Mesenchymal stem cell (in vitro differentiated cells and primary cell): ENCODE measurements at regions not wholly inside any gene's neighbourhood (a gene's known extent, or its start where the extent isn't known, plus 50 kb on each side); places are given as distances from the start of the nearest gene placed in this dataset.

ENCODE experiments used
- DNase-seq: peaks from one replicate; pipeline ENCODE4 v3.0.0-alpha.2; 2013
- H2AFZ ChIP-seq: one replicate; pipeline ENCODE4 v1.6.1; 2013; ENCODE audit warnings: low read depth, mild to moderate bottlenecking, control low read depth, inconsistent platforms, low read length, moderate library complexity
- H2AK5ac ChIP-seq: 2 replicates; pipeline ENCODE4 v1.6.1; 2013; ENCODE audit warnings: low read length, moderate library complexity, mild to moderate bottlenecking, inconsistent platforms; ENCODE audit not compliant: severe bottlenecking
- H2BK120ac ChIP-seq: one replicate; pipeline ENCODE4 v1.6.1; 2013; ENCODE audit warnings: low read depth, mild to moderate bottlenecking, inconsistent platforms, low read length, moderate library complexity
- H2BK12ac ChIP-seq, 2 experiments: one replicate each; pipeline ENCODE4 v1.6.1; 2013; ENCODE audit warnings: inconsistent platforms in 2 of 2, low read length in 2 of 2, mild to moderate bottlenecking in 2 of 2, moderate library complexity in 2 of 2, control low read depth in 1 of 2
- H2BK15ac ChIP-seq: one replicate; pipeline ENCODE4 v1.6.1; 2013; ENCODE audit warnings: mild to moderate bottlenecking, low read depth, inconsistent platforms; ENCODE audit not compliant: poor library complexity, severe bottlenecking
- H2BK5ac ChIP-seq: 2 replicates; pipeline ENCODE4 v1.6.1; 2013; ENCODE audit warnings: low read depth, mild to moderate bottlenecking, low read length, control low read depth, inconsistent platforms; ENCODE audit not compliant: poor library complexity, severe bottlenecking
- H3K14ac ChIP-seq, 2 experiments: one replicate each; pipeline ENCODE4 v1.6.1; 2013; ENCODE audit warnings: inconsistent platforms in 2 of 2, low read length in 2 of 2, control low read depth in 1 of 2, mild to moderate bottlenecking in 1 of 2, moderate library complexity in 1 of 2
- H3K18ac ChIP-seq, 2 experiments: one replicate each; pipeline ENCODE4 v1.6.1; 2013; ENCODE audit warnings: inconsistent platforms in 2 of 2, low read length in 2 of 2, control low read depth in 1 of 2, low read depth in 1 of 2, mild to moderate bottlenecking in 1 of 2
- H3K23ac ChIP-seq, 2 experiments: one replicate each; pipeline ENCODE4 v1.6.1; 2013; ENCODE audit warnings: inconsistent platforms in 2 of 2, low read length in 2 of 2, mild to moderate bottlenecking in 2 of 2, moderate library complexity in 2 of 2, control low read depth in 1 of 2
- H3K27ac ChIP-seq: 2 replicates; pipeline ENCODE4 v1.5.1; 2013; ENCODE audit warnings: mild to moderate bottlenecking, moderate library complexity, low read length, control low read depth, inconsistent platforms; ENCODE audit not compliant: poor library complexity, severe bottlenecking
- H3K27me3 ChIP-seq, 2 experiments: 2 replicates each; pipeline versions ENCODE4 v1.6.1 to v1.7.0; 2013; ENCODE audit warnings: low read length in 2 of 2, mild to moderate bottlenecking in 2 of 2, moderate library complexity in 2 of 2, control low read depth in 1 of 2, inconsistent platforms in 1 of 2; ENCODE audit not compliant: control insufficient read depth in 1 of 2, insufficient read depth in 1 of 2
- H3K36me3 ChIP-seq, 2 experiments: 2 replicates each; pipeline versions ENCODE4 v1.6.1 to v1.7.0; 2013; ENCODE audit warnings: low read length in 2 of 2, control low read depth in 1 of 2, inconsistent platforms in 1 of 2, low read depth in 1 of 2, mild to moderate bottlenecking in 1 of 2; ENCODE audit not compliant: insufficient read depth in 2 of 2, control insufficient read depth in 1 of 2
- H3K4ac ChIP-seq, 2 experiments: one replicate each; pipeline ENCODE4 v1.6.1; 2013; ENCODE audit warnings: inconsistent platforms in 2 of 2, low read length in 2 of 2, mild to moderate bottlenecking in 2 of 2, moderate library complexity in 2 of 2, control low read depth in 1 of 2, low read depth in 1 of 2
- H3K4me1 ChIP-seq: 2 replicates; pipeline ENCODE4 v1.6.1; 2013; ENCODE audit warnings: low read depth, low read length, control low read depth; ENCODE audit not compliant: control insufficient read depth, insufficient read depth
- H3K4me2 ChIP-seq: 2 replicates; pipeline ENCODE4 v1.6.1; 2013; ENCODE audit warnings: low read length, mild to moderate bottlenecking, inconsistent platforms; ENCODE audit not compliant: poor library complexity, severe bottlenecking
- H3K4me3 ChIP-seq, 2 experiments: 2 replicates each; pipeline versions ENCODE4 v1.5.1 to v1.7.0; 2013; ENCODE audit warnings: low read length in 2 of 2, mild to moderate bottlenecking in 2 of 2, control low read depth in 1 of 2, low read depth in 1 of 2; ENCODE audit not compliant: insufficient read depth in 1 of 2
- H3K79me1 ChIP-seq: replicated peaks from 2 replicates; pipeline ENCODE4 v1.6.1; 2013; ENCODE audit warnings: mild to moderate bottlenecking, control low read depth, low read length, inconsistent platforms; ENCODE audit not compliant: poor library complexity, severe bottlenecking
- H3K9ac ChIP-seq: 2 replicates; pipeline ENCODE4 v1.7.0; 2013; ENCODE audit warnings: mild to moderate bottlenecking, low read length, moderate library complexity
- H3K9me3 ChIP-seq: 2 replicates; pipeline ENCODE4 v1.7.0; 2013; ENCODE audit warnings: mild to moderate bottlenecking, low read length; ENCODE audit not compliant: control insufficient read depth
- H4K8ac ChIP-seq: one replicate; pipeline ENCODE4 v1.6.1; 2013; ENCODE audit warnings: inconsistent platforms, mild to moderate bottlenecking, low read length, moderate library complexity
- H4K91ac ChIP-seq: one replicate; pipeline ENCODE4 v1.6.1; 2013; ENCODE audit warnings: mild to moderate bottlenecking, low read length, inconsistent platforms
- WGBS: methylation state at CpG from one replicate; pipeline ENCODE4 v1.1.7; 2013; ENCODE audit warnings: mixed read lengths; 5-methylcytosine and 5-hydroxymethylcytosine counted together

GRCh38 chr12:90023207-90023900 is 314.7 kb upstream of the ATP2B1 start:
- 100% methylated on average over 1 of the region's 1 CpG for WGBS
- DNase-seq: no peak
- H4K91ac ChIP-seq: no peak overlapping the region
- no peak overlapping the region for H3K4me2 ChIP-seq
- H3K9ac ChIP-seq: no peak overlapping the region
- no peak overlapping the region for H3K23ac ChIP-seq
- H2BK12ac ChIP-seq: peak overlapping the region in 1 of 2 experiments; percentile 29
- H2BK15ac ChIP-seq: no peak overlapping the region
- H4K8ac ChIP-seq: no peak overlapping the region
- H3K4ac ChIP-seq: peak overlapping the region in 1 of 2 experiments; percentile 27
- no peak overlapping the region for H3K14ac ChIP-seq
- H2BK120ac ChIP-seq: no peak overlapping the region
- H2BK5ac ChIP-seq: no peak overlapping the region
- no peaks in the 10 kb centered on the region for H3K27me3 ChIP-seq
- H2AFZ ChIP-seq: no peak overlapping the region
- no peaks in the 10 kb centered on the region for H3K36me3 ChIP-seq
- H3K4me1 ChIP-seq: no peaks in the 10 kb centered on the region
- no peak overlapping the region for H3K27ac ChIP-seq
- H3K18ac ChIP-seq: no peak overlapping the region
- no peak overlapping the region for H2AK5ac ChIP-seq
- no peaks in the 10 kb centered on the region for H3K9me3 ChIP-seq
- H3K79me1 ChIP-seq: no peaks in the 10 kb centered on the region
- H3K4me3 ChIP-seq: no peak overlapping the region

DNA sequence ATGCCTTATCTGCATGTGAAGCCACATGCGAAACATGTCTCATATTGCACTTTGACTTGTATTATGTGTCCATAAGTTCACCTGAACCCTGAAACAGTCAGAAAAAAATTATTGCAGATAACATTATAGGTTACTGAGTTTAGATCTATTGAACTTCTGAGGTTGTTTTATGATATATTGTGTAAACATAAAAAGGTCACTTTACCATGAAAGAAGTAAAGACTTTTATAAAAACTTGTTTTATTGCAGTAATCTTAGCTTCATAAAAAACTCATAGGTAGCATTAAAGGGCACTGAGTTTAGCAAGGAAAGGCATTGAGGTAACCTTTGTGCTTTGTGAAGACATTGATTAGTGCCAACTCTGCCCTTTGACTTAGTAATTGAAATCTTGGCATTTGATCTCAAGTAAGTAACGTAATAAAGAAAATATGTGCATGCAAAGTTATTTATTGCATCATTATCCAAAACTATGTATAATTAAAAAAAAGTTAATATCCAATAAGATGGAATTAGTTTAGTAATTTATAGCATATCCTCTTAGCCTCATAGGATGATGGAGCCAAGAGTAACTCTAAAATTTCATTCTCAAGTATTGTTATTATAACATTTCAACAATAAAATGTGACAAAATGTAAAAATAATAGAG is 313.3 kb upstream of the ATP2B1 start:
- Histone ChIP-seq H3K14ac (no peak overlapping the region), H3K18ac (no peak overlapping the region), H3K36me3 (no peaks in the 10 kb centered on the region), H4K8ac (no peak overlapping the region), H2AFZ (no peak overlapping the region), H2BK12ac (no peak overlapping the region), H3K4me2 (no peak overlapping the region), H3K4me1 (no peaks in the 10 kb centered on the region), H2AK5ac (no peak overlapping the region), H2BK15ac (no peak overlapping the region), H3K4ac (no peak overlapping the region), H3K79me1 (no peaks in the 10 kb centered on the region), H3K4me3 (no peak overlapping the region), H3K23ac (no peak overlapping the region), H3K9me3 (no peaks in the 10 kb centered on the region), H3K9ac (no peak overlapping the region), H3K27me3 (no peaks in the 10 kb centered on the region), H2BK5ac (no peak overlapping the region), H3K27ac (no peak overlapping the region), H2BK120ac (no peak overlapping the region), H4K91ac (no peak overlapping the region)
- DNase-seq: no peak
- WGBS: 100% methylated on average over 1 of the region's 2 CpGs

DNA sequence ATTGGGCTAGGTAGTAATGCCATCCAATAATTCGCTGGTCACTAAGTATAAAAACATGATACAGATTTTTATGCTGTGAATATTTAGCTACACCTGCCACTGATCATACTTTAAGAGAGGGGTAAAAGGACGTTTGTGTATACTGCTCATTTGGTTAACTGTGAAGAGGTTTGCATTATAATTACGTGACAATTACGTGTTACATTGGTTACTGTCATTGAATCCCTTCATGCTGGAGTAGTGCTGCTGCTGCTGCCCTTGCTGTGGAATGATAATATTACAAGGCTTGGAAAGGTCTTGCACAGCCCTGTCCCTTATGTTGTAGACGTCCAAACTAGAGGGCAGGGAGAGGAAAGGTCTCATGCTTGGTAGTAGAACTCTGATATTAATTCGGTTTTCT is 312.2 kb upstream of the ATP2B1 start:
- H3K4me1 ChIP-seq: no peaks in the 10 kb centered on the region
- no peaks in the 10 kb centered on the region for H3K79me1 ChIP-seq
- H3K27ac ChIP-seq: no peak overlapping the region
- H3K23ac ChIP-seq: no peak overlapping the region
- H3K18ac ChIP-seq: no peak overlapping the region
- no peak overlapping the region for H2BK120ac ChIP-seq
- H2BK12ac ChIP-seq: no peak overlapping the region
- no peaks in the 10 kb centered on the region for H3K36me3 ChIP-seq
- no peak overlapping the region for H3K4me3 ChIP-seq
- no peak overlapping the region for H3K14ac ChIP-seq
- H4K8ac ChIP-seq: no peak overlapping the region
- 79% methylated on average over 4 of the region's 6 CpGs for WGBS
- H3K9me3 ChIP-seq: no peaks in the 10 kb centered on the region
- H2BK15ac ChIP-seq: no peak overlapping the region
- no peaks in the 10 kb centered on the region for H3K27me3 ChIP-seq
- no peak overlapping the region for H3K9ac ChIP-seq
- no peak overlapping the region for H2AFZ ChIP-seq
- H3K4ac ChIP-seq: no peak overlapping the region
- H4K91ac ChIP-seq: no peak overlapping the region
- no peak overlapping the region for H2AK5ac ChIP-seq
- H2BK5ac ChIP-seq: no peak overlapping the region
- H3K4me2 ChIP-seq: no peak overlapping the region
- DNase-seq: no peak

GRCh38 chr12:90020436-90020835 is 311.8 kb upstream of the ATP2B1 start:
- Histone ChIP-seq H3K36me3 (no peaks in the 10 kb centered on the region), H2BK15ac (no peak overlapping the region), H3K27me3 (no peaks in the 10 kb centered on the region), H2BK120ac (no peak overlapping the region), H2AK5ac (no peak overlapping the region), H3K4me2 (no peak overlapping the region), H2AFZ (no peak overlapping the region), H3K4me3 (no peak overlapping the region), H3K4ac (no peak overlapping the region), H3K18ac (no peak overlapping the region), H3K14ac (no peak overlapping the region), H3K79me1 (no peaks in the 10 kb centered on the region), H3K27ac (no peak overlapping the region), H3K9ac (no peak overlapping the region), H2BK12ac (no peak overlapping the region), H3K4me1 (no peaks in the 10 kb centered on the region), H2BK5ac (no peak overlapping the region), H4K8ac (no peak overlapping the region), H3K9me3 (no peaks in the 10 kb centered on the region), H3K23ac (no peak overlapping the region), H4K91ac (no peak overlapping the region)
- WGBS: no CpG with 5 or more reads among the region's 2 CpGs
- no peak for DNase-seq
